ENCODE measurements at regions not wholly inside any gene's neighbourhood (a gene's known extent, or its start where the extent isn't known, plus 50 kb on each side); places are given as distances from the start of the nearest gene placed in this dataset.

- Mint-ChIP-seq H3K27ac (no peak overlapping the region), H3K36me3 (ENCODE audit: low read depth) (no peaks in the 10 kb centered on the region), H3K4me3 (no peak overlapping the region), H3K9me3 (peaks cover 55% of the 10 kb centered on the region), H3K4me1 (ENCODE audit: low read depth) (no peaks in the 10 kb centered on the region), H3K27me3 (ENCODE audit: insufficient read depth) (no peaks in the 10 kb centered on the region)
- TF ChIP-seq CTCF (IDR thresholded peaks at IDR 0.05), result no peak
- no peak for DNase-seq
These were observed 172.9 kb upstream of the MGMT start for GRCh38 chr10:129293991-129294700.

- Mint-ChIP-seq H3K36me3 (ENCODE audit: low read depth) (no peaks in the 10 kb centered on the region), H3K4me3 (no peak overlapping the region), H3K9me3 (peaks cover 59% of the 10 kb centered on the region), H3K27me3 (ENCODE audit: insufficient read depth) (no peaks in the 10 kb centered on the region), H3K27ac (no peak overlapping the region), H3K4me1 (ENCODE audit: low read depth) (no peaks in the 10 kb centered on the region)
- no peak for DNase-seq
- TF ChIP-seq CTCF (IDR thresholded peaks at IDR 0.05), result no peak
These were observed 172.1 kb upstream of the MGMT start for GRCh38 chr10:129294944-129295343.

- Mint-ChIP-seq H3K4me1 (ENCODE audit: low read depth) (no peaks in the 10 kb centered on the region), H3K27ac (no peak overlapping the region), H3K36me3 (ENCODE audit: low read depth) (peaks cover 4% of the 10 kb centered on the region), H3K9me3 (peaks cover 31% of the 10 kb centered on the region), H3K27me3 (ENCODE audit: insufficient read depth) (no peaks in the 10 kb centered on the region; the same call in 1 of the 2 replicates), H3K4me3 (no peak overlapping the region)
- DNase-seq, result no peak
- no peak for TF ChIP-seq CTCF (IDR thresholded peaks at IDR 0.05)
These were observed 162.0 kb upstream of the MGMT start for GRCh38 chr10:129305046-129305445.

- Mint-ChIP-seq H3K27me3 (ENCODE audit: insufficient read depth) (no peaks in the 10 kb centered on the region), H3K9me3 (peaks cover 26% of the 10 kb centered on the region), H3K4me3 (no peak overlapping the region), H3K36me3 (ENCODE audit: low read depth) (peaks cover 4% of the 10 kb centered on the region), H3K4me1 (ENCODE audit: low read depth) (no peaks in the 10 kb centered on the region), H3K27ac (no peak overlapping the region)
- DNase-seq, result no peak
- no peak for TF ChIP-seq CTCF (IDR thresholded peaks at IDR 0.05)
These were observed 159.9 kb upstream of the MGMT start for GRCh38 chr10:129307141-129307540.

- Mint-ChIP-seq H3K4me3 (no peak overlapping the region), H3K27ac (no peak overlapping the region), H3K9me3 (peaks cover 38% of the 10 kb centered on the region), H3K36me3 (ENCODE audit: low read depth) (peaks cover 4% of the 10 kb centered on the region), H3K27me3 (ENCODE audit: insufficient read depth) (no peaks in the 10 kb centered on the region), H3K4me1 (ENCODE audit: low read depth) (no peaks in the 10 kb centered on the region)
- no peak for DNase-seq
- TF ChIP-seq CTCF (IDR thresholded peaks at IDR 0.05), result no peak
These were observed 158.0 kb upstream of the MGMT start for GRCh38 chr10:129308953-129309564.

Data from HFFc6 (cell line).